PC-3 (cell line): ENCODE measurements at regions not wholly inside any gene's neighbourhood (a gene's known extent, or its start where the extent isn't known, plus 50 kb on each side); places are given as distances from the start of the nearest gene placed in this dataset.

Source experiments
- ATAC-seq: fragments of 200-7000 bp; cut with Tn5 transposase; 2 replicates; pipeline ENCODE4 v1.9.1; 2020; ENCODE audit warnings: mild to moderate bottlenecking, moderate library complexity
- BruUV-seq: library from RNA; stranded (reverse); fragments of 400-500 nt; replicated peaks from 2 replicates; lab custom pipeline; 2021; lab: Mats Ljungman, UMichigan
- CTCF ChIA-PET: fragments of 300-600 bp; sonication (Branson Sonifier 250); formaldehyde crosslinking; loops from one replicate; lab custom pipeline; 2022; ENCODE audit warnings: antibody characterized with exemption; lab: Charles Lee
- POLR2A ChIA-PET: fragments of 300-600 bp; sonication (Branson Sonifier 250); formaldehyde crosslinking; loops from one replicate; lab custom pipeline; 2022; ENCODE audit warnings: antibody characterized with exemption; ENCODE audit not compliant: unreplicated experiment; lab: Charles Lee
- DNase-seq: peaks from one replicate; pipeline ENCODE4 v3.0.0-alpha.2; 2015
- H2AFZ ChIP-seq: fragments of 300-600 bp; sonication (generic); 2 replicates; pipeline ENCODE4 v1.6.0; 2016; ENCODE audit warnings: antibody characterized with exemption, low read length
- H3F3A ChIP-seq: fragments of 300-600 bp; sonication (generic); one replicate; pipeline ENCODE4 v1.6.0; 2017; ENCODE audit warnings: antibody characterized with exemption, low read length, control low read depth, mild to moderate bottlenecking; ENCODE audit not compliant: unreplicated experiment
- H3K27ac ChIP-seq: fragments of 300-600 bp; sonication (generic); 2 replicates; pipeline ENCODE4 v1.5.1; 2016; ENCODE audit warnings: mild to moderate bottlenecking, low read length
- H3K27me3 ChIP-seq: fragments of 300-600 bp; sonication (generic); 2 replicates; pipeline ENCODE4 v1.6.1; 2016; ENCODE audit warnings: low read length, mixed read lengths
- H3K36me3 ChIP-seq: fragments of 300-600 bp; sonication (generic); 2 replicates; pipeline ENCODE4 v1.6.1; 2016; ENCODE audit warnings: low read depth, mixed run types, low read length, mixed read lengths
- H3K4me1 ChIP-seq: fragments of 300-600 bp; sonication (generic); 2 replicates; pipeline ENCODE4 v1.5.1; 2016; ENCODE audit warnings: low read length; ENCODE audit not compliant: insufficient read depth
- H3K4me2 ChIP-seq: fragments of 300-600 bp; sonication (generic); 2 replicates; pipeline ENCODE4 v1.6.0; 2016; ENCODE audit warnings: low read length
- H3K4me3 ChIP-seq: fragments of 300-600 bp; sonication (generic); 2 replicates; pipeline ENCODE4 v1.5.1; 2016; ENCODE audit warnings: mild to moderate bottlenecking, low read length, mixed read lengths
- H3K79me2 ChIP-seq: fragments of 300-600 bp; sonication (generic); 2 replicates; pipeline ENCODE4 v1.6.1; 2017; ENCODE audit warnings: low read length, mixed read lengths
- H3K9ac ChIP-seq: fragments of 300-600 bp; sonication (generic); 2 replicates; pipeline ENCODE4 v1.6.0; 2016; ENCODE audit warnings: mild to moderate bottlenecking, low read length
- H3K9me2 ChIP-seq: fragments of 300-600 bp; sonication (generic); replicated peaks from 2 replicates; pipeline ENCODE4 v1.6.1; 2016; ENCODE audit warnings: mixed run types, low read length, mixed read lengths
- H3K9me3 ChIP-seq: fragments of 300-600 bp; sonication (generic); 2 replicates; pipeline ENCODE4 v1.6.1; 2016; ENCODE audit warnings: low read length, mixed read lengths
- H4K20me1 ChIP-seq: fragments of 300-600 bp; sonication (generic); 2 replicates; pipeline ENCODE4 v1.6.1; 2016; ENCODE audit warnings: low read length, mixed read lengths
- CTCF ChIP-seq: fragments of 300-600 bp; sonication (generic); conservative IDR thresholded peaks from 2 replicates; pipeline ENCODE4 v1.5.1; 2017; ENCODE audit warnings: antibody characterized with exemption, low read depth, mild to moderate bottlenecking, low read length
- EZH2 ChIP-seq: fragments of 300-600 bp; sonication (generic); IDR thresholded peaks from one replicate; pipeline ENCODE4 v1.6.1; 2017; ENCODE audit warnings: antibody characterized with exemption, mild to moderate bottlenecking, low read length; ENCODE audit not compliant: unreplicated experiment
- EZH2phosphoT487 ChIP-seq: fragments of 300-600 bp; sonication (generic); IDR thresholded peaks from 2 replicates; pipeline ENCODE4 v1.6.1; 2018; ENCODE audit warnings: mild to moderate bottlenecking, antibody characterized with exemption, low read length, borderline replicate concordance
- intact Hi-C: fragments of 100-400 bp; cut with micrococcal nuclease; formaldehyde crosslinking; loops from 2 replicates; pipeline ENCODE4 v1.9.0; 2023

- peaks cover 14% of the 10 kb centered on the region; the same call in 1 of the 2 replicates for H3K4me1 ChIP-seq
- ChIA-PET CTCF (no interaction called here), POLR2A (no interaction called here)
- H3K9me2 ChIP-seq: no peaks in the 10 kb centered on the region
- H3K79me2 ChIP-seq: no peaks in the 10 kb centered on the region
- H3K27ac ChIP-seq: no peak overlapping the region
- H3K9ac ChIP-seq: no peak overlapping the region
- H4K20me1 ChIP-seq: no peaks in the 10 kb centered on the region
- H2AFZ ChIP-seq: no peak overlapping the region
- no TSS peak for BruUV-seq
- no peaks in the 10 kb centered on the region for H3K9me3 ChIP-seq
- H3K4me3 ChIP-seq: no peak overlapping the region
- no peaks in the 10 kb centered on the region for H3F3A ChIP-seq
- no peak overlapping the region for H3K4me2 ChIP-seq
- DNase-seq (no peak), ATAC-seq (no peak)
- no peaks in the 10 kb centered on the region for H3K36me3 ChIP-seq
- no peak for TF ChIP-seq EZH2phosphoT487
- no peak for TF ChIP-seq EZH2
- no peak for TF ChIP-seq CTCF
- no peaks in the 10 kb centered on the region for H3K27me3 ChIP-seq
- intact Hi-C loops: no loop called here
Observed at GRCh38 chrX:25084446-25084845, 68.7 kb upstream of the ARX start.

GRCh38 chrX:25083661-25084060 is 67.9 kb upstream of the ARX start:
- Histone ChIP-seq H3K4me2 (peak overlapping the region; percentile 25; the same call in 1 of the 2 replicates), H3K4me3 (no peak overlapping the region), H3K4me1 (peaks cover 14% of the 10 kb centered on the region; the same call in 1 of the 2 replicates), H3F3A (no peaks in the 10 kb centered on the region), H3K27me3 (no peaks in the 10 kb centered on the region), H2AFZ (no peak overlapping the region), H3K9me2 (no peaks in the 10 kb centered on the region), H3K79me2 (no peaks in the 10 kb centered on the region), H4K20me1 (no peaks in the 10 kb centered on the region), H3K9me3 (no peaks in the 10 kb centered on the region), H3K9ac (no peak overlapping the region), H3K27ac (no peak overlapping the region), H3K36me3 (no peaks in the 10 kb centered on the region)
- POLR2A ChIA-PET: no interaction called here
- CTCF ChIA-PET: no interaction called here
- intact Hi-C loops: no loop called here
- ATAC-seq (peak; percentile 59), DNase-seq (peak; percentile 74)
- TF ChIP-seq EZH2phosphoT487 (no peak), CTCF (no peak), EZH2 (no peak)
- BruUV-seq: no TSS peak

- POLR2A ChIA-PET: no interaction called here
- Histone ChIP-seq H3K9ac (no peak overlapping the region), H3K9me2 (no peaks in the 10 kb centered on the region), H3K4me2 (no peak overlapping the region), H3K27ac (no peak overlapping the region), H3F3A (no peaks in the 10 kb centered on the region), H3K9me3 (no peaks in the 10 kb centered on the region), H4K20me1 (no peaks in the 10 kb centered on the region), H3K4me1 (peaks cover 9% of the 10 kb centered on the region; the same call in 1 of the 2 replicates), H3K79me2 (no peaks in the 10 kb centered on the region), H3K36me3 (no peaks in the 10 kb centered on the region), H3K27me3 (no peaks in the 10 kb centered on the region), H3K4me3 (no peak overlapping the region), H2AFZ (no peak overlapping the region)
- intact Hi-C loops: no loop called here
- no peak for ATAC-seq
- TF ChIP-seq CTCF (no peak), EZH2 (no peak), EZH2phosphoT487 (no peak)
- BruUV-seq: no TSS peak
- CTCF ChIA-PET: no interaction called here
- no peak for DNase-seq
Observed at GRCh38 chrX:25079020-25079419, 63.3 kb upstream of the ARX start.
